Ishikawa (cell line): ENCODE measurements at regions not wholly inside any gene's neighbourhood (a gene's known extent, or its start where the extent isn't known, plus 50 kb on each side); places are given as distances from the start of the nearest gene placed in this dataset.

Experiments used
- CEBPB ChIP-seq: IDR thresholded peaks from 2 replicates; pipeline ENCODE4 v1.6.1; 2012
- CREB1 ChIP-seq: IDR thresholded peaks from 2 replicates; pipeline ENCODE4 v1.6.1; 2012; ENCODE audit warnings: low read depth
- EGR1 ChIP-seq: IDR thresholded peaks from 2 replicates; pipeline ENCODE4 v1.6.1; 2012
- EP300 ChIP-seq: IDR thresholded peaks from 2 replicates; pipeline ENCODE4 v1.6.1; 2012; ENCODE audit warnings: borderline replicate concordance
- FOXM1 ChIP-seq: IDR thresholded peaks from 2 replicates; pipeline ENCODE4 v1.6.1; 2012; ENCODE audit warnings: low read depth, borderline replicate concordance
- NFIC ChIP-seq: IDR thresholded peaks from 2 replicates; pipeline ENCODE4 v1.6.1; 2012
- RAD21 ChIP-seq: IDR thresholded peaks from 2 replicates; pipeline ENCODE4 v1.6.1; 2012; ENCODE audit warnings: low read depth
- TAF1 ChIP-seq: IDR thresholded peaks from 2 replicates; pipeline ENCODE4 v1.6.1; 2012; ENCODE audit warnings: low read depth, mild to moderate bottlenecking
- TCF12 ChIP-seq: IDR thresholded peaks from 2 replicates; pipeline ENCODE4 v1.6.1; 2012; ENCODE audit warnings: low read depth
- TEAD4 ChIP-seq: IDR thresholded peaks from 2 replicates; pipeline ENCODE4 v1.6.1; 2012
- YY1 ChIP-seq: IDR thresholded peaks from 2 replicates; pipeline ENCODE4 v1.6.1; 2012; ENCODE audit warnings: low read depth
- ZBTB7A ChIP-seq: IDR thresholded peaks from 2 replicates; pipeline ENCODE4 v1.6.1; 2012; ENCODE audit warnings: low read depth
- TF ChIP-seq, protein P1 (sequence below): IDR thresholded peaks from 2 replicates; pipeline ENCODE4 v1.6.1; 2012
- TF ChIP-seq, protein P2 (sequence below): IDR thresholded peaks from 2 replicates; pipeline ENCODE4 v1.6.1; 2012
- TF ChIP-seq, protein P3 (sequence below): IDR thresholded peaks from 2 replicates; pipeline ENCODE4 v1.6.1; 2012; ENCODE audit warnings: low read depth, mild to moderate bottlenecking

DNA sequence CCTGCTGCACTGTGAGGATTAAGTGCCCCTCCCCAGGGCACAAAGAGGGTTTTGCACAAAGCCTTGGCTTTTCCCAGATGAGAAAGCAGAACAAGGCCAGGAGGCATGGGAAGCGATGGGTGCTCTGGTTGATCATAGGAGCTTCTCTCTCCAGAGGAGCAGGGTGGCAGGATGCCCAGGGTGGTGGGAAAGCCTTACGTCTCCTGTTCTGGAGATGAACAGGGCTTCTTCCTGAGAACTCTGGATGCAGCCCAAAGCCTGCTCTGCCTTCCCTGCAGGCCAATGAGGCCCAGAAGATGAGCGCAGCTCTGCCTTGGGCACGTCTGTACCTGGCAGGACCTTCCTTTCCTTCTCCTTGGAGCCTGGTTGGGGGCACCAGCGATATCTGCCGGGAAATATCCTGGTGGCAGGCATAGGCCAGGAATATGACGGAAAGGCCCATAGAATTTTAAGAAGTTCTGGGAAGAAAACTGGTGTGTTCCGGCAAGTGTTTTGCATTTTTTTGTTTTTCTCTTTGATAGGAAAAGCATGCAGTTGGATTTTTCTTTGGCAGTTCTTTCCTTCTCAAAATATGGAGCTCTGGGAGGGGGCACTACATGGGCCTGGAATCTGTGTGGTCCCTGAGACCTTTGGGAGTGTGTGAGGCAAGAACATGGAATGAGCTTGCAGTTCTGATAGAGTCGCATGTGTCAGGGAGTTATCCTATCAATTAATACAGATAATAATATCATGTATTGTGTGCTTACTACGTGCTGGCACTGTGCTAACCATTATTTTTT, 253.2 kb upstream of the KLF4 start:
- no peak for TF ChIP-seq CEBPB
- no peak for TF ChIP-seq ZBTB7A
- TF ChIP-seq RAD21: no peak
- no peak for TF ChIP-seq EP300
- TF ChIP-seq TEAD4: no peak
- TF ChIP-seq, protein P1, sequence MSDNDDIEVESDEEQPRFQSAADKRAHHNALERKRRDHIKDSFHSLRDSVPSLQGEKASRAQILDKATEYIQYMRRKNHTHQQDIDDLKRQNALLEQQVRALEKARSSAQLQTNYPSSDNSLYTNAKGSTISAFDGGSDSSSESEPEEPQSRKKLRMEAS: no peak
- no peak for TF ChIP-seq TCF12

DNA sequence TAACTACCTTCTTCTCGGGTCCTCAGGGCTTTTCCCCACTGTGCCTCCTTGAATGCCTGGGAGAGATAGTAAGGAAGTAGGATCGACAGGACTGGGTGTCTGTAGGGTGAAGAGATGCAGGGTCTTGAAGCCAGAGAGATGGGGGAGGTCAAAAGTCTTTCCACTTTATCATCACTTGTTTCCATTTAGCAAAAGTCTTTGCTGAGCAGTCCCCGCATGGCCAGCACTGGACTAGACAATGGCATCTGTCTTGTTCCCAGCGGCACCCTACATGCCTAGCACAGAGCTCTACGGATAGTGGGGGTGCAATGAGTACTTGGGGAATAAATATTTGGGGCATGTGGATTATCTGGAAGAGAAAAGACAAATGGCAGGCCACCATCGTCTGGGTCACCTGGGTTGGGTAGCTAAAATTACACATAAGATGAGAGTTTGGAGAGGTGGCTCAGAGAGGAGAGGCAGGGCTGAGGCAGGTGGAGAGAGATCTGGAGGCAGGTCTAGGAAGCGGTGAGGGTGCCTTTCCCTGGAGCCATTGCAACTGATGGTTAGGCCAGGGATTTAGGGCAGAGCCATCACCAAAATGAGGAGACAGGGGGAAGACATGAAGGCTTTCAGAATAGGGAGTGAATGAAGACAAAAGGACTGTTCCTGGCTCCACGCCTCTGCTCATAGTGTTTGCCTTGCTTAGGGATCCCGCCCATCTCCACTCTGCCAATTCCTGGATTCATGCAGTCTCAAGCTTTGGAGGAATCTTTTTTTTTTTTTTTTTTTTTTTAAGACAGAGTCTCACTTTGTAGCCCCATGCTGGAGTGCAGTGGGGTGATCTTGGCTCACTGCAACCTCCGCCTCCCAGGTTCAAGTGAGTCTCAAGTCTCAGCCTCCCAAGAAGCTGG, 250.8 kb upstream of the KLF4 start:
- TF ChIP-seq, protein P2, sequence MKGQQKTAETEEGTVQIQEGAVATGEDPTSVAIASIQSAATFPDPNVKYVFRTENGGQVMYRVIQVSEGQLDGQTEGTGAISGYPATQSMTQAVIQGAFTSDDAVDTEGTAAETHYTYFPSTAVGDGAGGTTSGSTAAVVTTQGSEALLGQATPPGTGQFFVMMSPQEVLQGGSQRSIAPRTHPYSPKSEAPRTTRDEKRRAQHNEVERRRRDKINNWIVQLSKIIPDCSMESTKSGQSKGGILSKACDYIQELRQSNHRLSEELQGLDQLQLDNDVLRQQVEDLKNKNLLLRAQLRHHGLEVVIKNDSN: no peak
- TF ChIP-seq CEBPB (no peak), RAD21 (no peak), TAF1 (no peak), TCF12 (no peak), EGR1 (no peak), ZBTB7A (no peak), FOXM1 (no peak), CREB1 (no peak), EP300 (no peak), YY1 (no peak)
- TF ChIP-seq, protein P1: no peak
- TF ChIP-seq, protein P3, sequence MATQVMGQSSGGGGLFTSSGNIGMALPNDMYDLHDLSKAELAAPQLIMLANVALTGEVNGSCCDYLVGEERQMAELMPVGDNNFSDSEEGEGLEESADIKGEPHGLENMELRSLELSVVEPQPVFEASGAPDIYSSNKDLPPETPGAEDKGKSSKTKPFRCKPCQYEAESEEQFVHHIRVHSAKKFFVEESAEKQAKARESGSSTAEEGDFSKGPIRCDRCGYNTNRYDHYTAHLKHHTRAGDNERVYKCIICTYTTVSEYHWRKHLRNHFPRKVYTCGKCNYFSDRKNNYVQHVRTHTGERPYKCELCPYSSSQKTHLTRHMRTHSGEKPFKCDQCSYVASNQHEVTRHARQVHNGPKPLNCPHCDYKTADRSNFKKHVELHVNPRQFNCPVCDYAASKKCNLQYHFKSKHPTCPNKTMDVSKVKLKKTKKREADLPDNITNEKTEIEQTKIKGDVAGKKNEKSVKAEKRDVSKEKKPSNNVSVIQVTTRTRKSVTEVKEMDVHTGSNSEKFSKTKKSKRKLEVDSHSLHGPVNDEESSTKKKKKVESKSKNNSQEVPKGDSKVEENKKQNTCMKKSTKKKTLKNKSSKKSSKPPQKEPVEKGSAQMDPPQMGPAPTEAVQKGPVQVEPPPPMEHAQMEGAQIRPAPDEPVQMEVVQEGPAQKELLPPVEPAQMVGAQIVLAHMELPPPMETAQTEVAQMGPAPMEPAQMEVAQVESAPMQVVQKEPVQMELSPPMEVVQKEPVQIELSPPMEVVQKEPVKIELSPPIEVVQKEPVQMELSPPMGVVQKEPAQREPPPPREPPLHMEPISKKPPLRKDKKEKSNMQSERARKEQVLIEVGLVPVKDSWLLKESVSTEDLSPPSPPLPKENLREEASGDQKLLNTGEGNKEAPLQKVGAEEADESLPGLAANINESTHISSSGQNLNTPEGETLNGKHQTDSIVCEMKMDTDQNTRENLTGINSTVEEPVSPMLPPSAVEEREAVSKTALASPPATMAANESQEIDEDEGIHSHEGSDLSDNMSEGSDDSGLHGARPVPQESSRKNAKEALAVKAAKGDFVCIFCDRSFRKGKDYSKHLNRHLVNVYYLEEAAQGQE: no peak

DNA sequence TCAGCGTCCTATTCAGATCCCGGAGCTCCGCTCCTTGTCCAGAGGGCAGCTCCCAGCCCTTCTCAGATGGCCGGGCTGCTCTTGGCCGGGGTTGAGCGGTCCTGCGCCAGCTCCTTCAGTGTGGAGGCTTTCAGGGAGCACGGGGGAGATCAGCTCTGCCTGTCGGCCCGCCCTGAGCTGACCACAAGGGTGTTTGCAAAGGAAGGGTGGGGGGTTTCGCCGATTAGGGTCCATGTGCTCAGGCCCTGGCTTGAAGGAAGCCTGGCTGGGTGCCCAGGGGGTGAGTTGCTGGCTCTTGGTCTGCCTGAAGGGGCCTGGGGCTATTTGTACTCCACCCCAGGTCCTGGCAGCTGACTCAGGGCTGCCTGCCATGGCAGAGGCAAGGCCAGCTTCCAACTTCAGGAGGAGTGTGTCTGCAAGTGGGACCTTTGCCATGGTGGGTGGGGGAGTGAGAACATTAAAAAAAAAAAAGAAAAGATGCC, 250.1 kb upstream of the KLF4 start:
- TF ChIP-seq EGR1 (no peak), FOXM1 (no peak), CREB1 (no peak), ZBTB7A (no peak), RAD21 (no peak), CEBPB (no peak), YY1 (no peak), TCF12 (no peak), TEAD4 (no peak), NFIC (no peak), TAF1 (no peak), EP300 (no peak)
- TF ChIP-seq, protein P3: no peak
- TF ChIP-seq, protein P1: no peak
- TF ChIP-seq, protein P2: no peak

DNA sequence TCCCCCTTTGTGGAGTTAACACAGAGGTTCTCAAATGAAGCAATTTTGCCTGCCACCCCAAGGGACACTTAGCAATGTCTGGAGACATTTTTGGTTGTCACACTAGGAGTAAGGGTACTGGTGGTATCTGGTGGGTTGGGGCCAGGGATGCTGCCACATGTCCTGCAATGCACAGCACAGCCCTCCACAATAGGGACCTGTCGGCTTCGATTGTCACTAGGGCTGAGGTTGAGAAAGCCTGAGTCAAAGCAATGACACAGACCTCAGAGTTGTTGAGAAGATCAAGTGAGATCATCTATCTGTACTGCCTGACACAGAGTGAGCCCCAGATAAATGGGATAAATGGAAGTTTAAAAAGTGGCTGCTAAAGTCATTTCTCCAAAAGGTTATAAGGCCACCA, 249.2 kb upstream of the KLF4 start:
- TF ChIP-seq ZBTB7A (no peak), TEAD4 (no peak), FOXM1 (no peak), TAF1 (no peak), CEBPB (no peak), YY1 (no peak), EGR1 (no peak), CREB1 (no peak), EP300 (no peak), TCF12 (no peak), NFIC (no peak)
- TF ChIP-seq, protein P1: no peak
- TF ChIP-seq, protein P3: no peak
- TF ChIP-seq, protein P2: no peak
